Endothelial cell of umbilical vein (primary cell): ENCODE measurements at regions not wholly inside any gene's neighbourhood (a gene's known extent, or its start where the extent isn't known, plus 50 kb on each side); places are given as distances from the start of the nearest gene placed in this dataset.

Experiments
- BruUV-seq: library from RNA; stranded (reverse); fragments of 400-500 nt; replicated peaks from 2 replicates; lab custom pipeline; 2021; lab: Mats Ljungman, UMichigan
- CTCF ChIA-PET: fragments of 300-600, 350-600 bp; sonication (Branson Sonifier 250); formaldehyde crosslinking; loops from one replicate; lab custom pipeline; 2021; ENCODE audit warnings: antibody characterized with exemption, inconsistent platforms; lab: Charles Lee
- POLR2A ChIA-PET: fragments of 300-600, 350-600 bp; sonication (Branson Sonifier 250); formaldehyde crosslinking; loops from one replicate; lab custom pipeline; 2021; ENCODE audit warnings: antibody characterized with exemption, inconsistent platforms; lab: Charles Lee
- DNase-seq: peaks from one replicate; pipeline ENCODE4 v3.0.0-alpha.2; 2011; ENCODE audit warnings: low read depth, low spot score
- FAIRE-seq: peaks from 2 replicates; lab custom pipeline; 2011; peaks lifted over from hg19 to GRCh38; lab: Jason Lieb, UNC
- H2AFZ ChIP-seq: 2 replicates; pipeline ENCODE4 v1.6.0; 2012; ENCODE audit warnings: low read depth, low read length, control low read depth, inconsistent platforms
- H3K27ac ChIP-seq: 2 replicates; pipeline ENCODE4 v1.5.1; 2011; ENCODE audit warnings: low read depth, mild to moderate bottlenecking, control low read depth, low read length, moderate library complexity; ENCODE audit not compliant: insufficient read depth
- H3K27me3 ChIP-seq, 2 experiments: 2 replicates each; pipeline versions ENCODE4 v1.6.0 to v1.6.1; 2011; ENCODE audit warnings: low read length in 2 of 2, mixed read lengths in 1 of 2; ENCODE audit not compliant: control insufficient read depth in 2 of 2, insufficient read depth in 2 of 2
- H3K36me3 ChIP-seq, 2 experiments: 2 replicates in 1 of 2; 3 replicates in 1 of 2; pipeline ENCODE4 v1.5.1; 2011; ENCODE audit warnings: low read length in 2 of 2, mild to moderate bottlenecking in 1 of 2, moderate library complexity in 1 of 2; ENCODE audit not compliant: control insufficient read depth in 2 of 2, insufficient read depth in 2 of 2; ENCODE audit errors: extremely low read depth in 1 of 2
- H3K4me1 ChIP-seq: 3 replicates; pipeline ENCODE4 v1.5.1; 2011; ENCODE audit warnings: mild to moderate bottlenecking, low read length; ENCODE audit not compliant: control insufficient read depth, insufficient read depth; ENCODE audit errors: extremely low read depth
- H3K4me2 ChIP-seq: 2 replicates; pipeline ENCODE4 v1.6.1; 2011; ENCODE audit warnings: low read length, control low read depth, mixed read lengths; ENCODE audit not compliant: insufficient read depth
- H3K4me3 ChIP-seq, 3 experiments: fragments of 200-600 bp in 1 of 3; sonication (generic), shearing (Covaris generic) in 1 of 3; replicated peaks in 1 of 3; 2 replicates each; pipeline ENCODE4 v1.5.1; 2011 to 2016; ENCODE audit warnings: control low read depth in 3 of 3, low read length in 3 of 3, mild to moderate bottlenecking in 2 of 3, inconsistent platforms in 1 of 3, low read depth in 1 of 3, moderate library complexity in 1 of 3; ENCODE audit not compliant: insufficient read depth in 1 of 3
- H3K79me2 ChIP-seq: 2 replicates; pipeline ENCODE4 v1.6.0; 2012; ENCODE audit warnings: low read length, inconsistent platforms; ENCODE audit not compliant: control insufficient read depth, insufficient read depth
- H3K9ac ChIP-seq: replicated peaks from 2 replicates; pipeline ENCODE3; 2011; ENCODE audit warnings: low read length, control low read depth; ENCODE audit not compliant: insufficient read depth; ENCODE audit errors: extremely low read depth
- H3K9me1 ChIP-seq: replicated peaks from 3 replicates; pipeline ENCODE4 v1.6.0; 2011; ENCODE audit warnings: mild to moderate bottlenecking, low read length; ENCODE audit not compliant: control insufficient read depth, insufficient read depth; ENCODE audit errors: extremely low read depth
- H3K9me3 ChIP-seq: replicated peaks from 2 replicates; pipeline ENCODE4 v1.5.1; 2012; ENCODE audit warnings: low read length, inconsistent platforms; ENCODE audit not compliant: control insufficient read depth, insufficient read depth
- H4K20me1 ChIP-seq: replicated peaks from 2 replicates; pipeline ENCODE3; 2011; ENCODE audit warnings: mild to moderate bottlenecking, low read length; ENCODE audit not compliant: control insufficient read depth, insufficient read depth; ENCODE audit errors: extremely low read depth
- EZH2 ChIP-seq: IDR thresholded peaks from 2 replicates; pipeline ENCODE4 v1.6.1; 2012; ENCODE audit warnings: borderline replicate concordance, low read depth, mild to moderate bottlenecking, moderate library complexity, low read length, inconsistent platforms; ENCODE audit not compliant: severe bottlenecking
- FOS ChIP-seq: IDR thresholded peaks from 2 replicates; pipeline ENCODE4 v1.6.1; 2011; ENCODE audit warnings: mild to moderate bottlenecking, low read length, moderate library complexity, borderline replicate concordance; ENCODE audit not compliant: insufficient read depth
- GATA2 ChIP-seq: IDR thresholded peaks from 2 replicates; pipeline ENCODE4 v1.7.0; 2011; ENCODE audit warnings: low read depth, mild to moderate bottlenecking, moderate library complexity, mixed read lengths, low read length; ENCODE audit not compliant: insufficient read length, insufficient read depth
- JUN ChIP-seq: IDR thresholded peaks from 2 replicates; pipeline ENCODE4 v1.6.1; 2011; ENCODE audit warnings: borderline replicate concordance, low read depth; ENCODE audit not compliant: insufficient read length, insufficient read depth
- MYC ChIP-seq: IDR thresholded peaks from one replicate; pipeline ENCODE4 v1.6.1; 2011; ENCODE audit warnings: mild to moderate bottlenecking, low read depth, low read length
- POLR2A ChIP-seq: IDR thresholded peaks from 2 replicates; pipeline ENCODE4 v1.6.1; 2012; ENCODE audit warnings: low read depth, mild to moderate bottlenecking, control low read depth, low read length
- POLR2AphosphoS5 ChIP-seq: IDR thresholded peaks from 2 replicates; pipeline ENCODE4 v1.6.1; 2012; ENCODE audit warnings: low read depth, mild to moderate bottlenecking, control low read depth, low read length, moderate library complexity; ENCODE audit not compliant: insufficient read depth
- dilution Hi-C: fragments of 300-500 bp; cut with MboI; formaldehyde crosslinking; loops from one replicate; pipeline ENCODE4 v1.15.0; 2019; ENCODE audit warnings: low sequenced_read_pairs; ENCODE audit not compliant: extremely low pct_ligation_motif_present
- intact Hi-C: fragments of 100-400 bp; cut with micrococcal nuclease; formaldehyde crosslinking; loops from one replicate; pipeline ENCODE4 v1.10.0; 2022
- TF ChIP-seq, protein P1 (sequence below): IDR thresholded peaks from 2 replicates; pipeline ENCODE4 v1.6.1; 2011; ENCODE audit not compliant: insufficient read depth, insufficient read length
- TF ChIP-seq, protein P2 (sequence below), 2 donors: IDR thresholded peaks; 1 replicate in 1 of 2; 2 replicates in 1 of 2; pipeline ENCODE4 v1.5.1; 2011; ENCODE audit warnings: low read length in 2 of 2, mild to moderate bottlenecking in 2 of 2, moderate library complexity in 2 of 2, control low read depth in 1 of 2, inconsistent platforms in 1 of 2, low read depth in 1 of 2; ENCODE audit not compliant: insufficient read depth in 1 of 2; ENCODE audit errors: extremely low read depth in 1 of 2

DNA sequence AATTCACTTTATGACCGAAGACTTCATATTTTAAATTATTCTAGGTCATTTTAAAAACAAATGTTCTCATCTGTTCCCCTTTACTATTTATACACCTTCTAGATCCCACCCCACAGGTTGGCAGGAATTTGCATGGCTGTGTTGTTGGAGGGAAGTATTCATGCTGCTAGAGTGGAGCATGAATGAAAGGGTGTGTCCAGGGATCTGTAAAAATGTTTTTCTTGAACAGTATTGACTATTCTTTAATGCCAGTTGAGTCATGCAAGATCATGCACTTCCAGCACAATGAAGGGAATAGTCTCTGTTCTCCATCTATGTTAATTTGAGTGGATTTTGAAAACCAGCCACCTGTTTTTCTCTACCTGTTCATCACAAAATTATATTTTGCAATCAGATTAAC, 52.0 kb upstream of the COL3A1 start:
- TF ChIP-seq POLR2AphosphoS5 = no peak
- no peak for TF ChIP-seq POLR2A
- TF ChIP-seq EZH2 = no peak
- TF ChIP-seq, protein P1, sequence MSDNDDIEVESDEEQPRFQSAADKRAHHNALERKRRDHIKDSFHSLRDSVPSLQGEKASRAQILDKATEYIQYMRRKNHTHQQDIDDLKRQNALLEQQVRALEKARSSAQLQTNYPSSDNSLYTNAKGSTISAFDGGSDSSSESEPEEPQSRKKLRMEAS = no peak
- no peak for TF ChIP-seq FOS
- no peak for TF ChIP-seq MYC
- no peak for TF ChIP-seq GATA2
- TF ChIP-seq, protein P2, sequence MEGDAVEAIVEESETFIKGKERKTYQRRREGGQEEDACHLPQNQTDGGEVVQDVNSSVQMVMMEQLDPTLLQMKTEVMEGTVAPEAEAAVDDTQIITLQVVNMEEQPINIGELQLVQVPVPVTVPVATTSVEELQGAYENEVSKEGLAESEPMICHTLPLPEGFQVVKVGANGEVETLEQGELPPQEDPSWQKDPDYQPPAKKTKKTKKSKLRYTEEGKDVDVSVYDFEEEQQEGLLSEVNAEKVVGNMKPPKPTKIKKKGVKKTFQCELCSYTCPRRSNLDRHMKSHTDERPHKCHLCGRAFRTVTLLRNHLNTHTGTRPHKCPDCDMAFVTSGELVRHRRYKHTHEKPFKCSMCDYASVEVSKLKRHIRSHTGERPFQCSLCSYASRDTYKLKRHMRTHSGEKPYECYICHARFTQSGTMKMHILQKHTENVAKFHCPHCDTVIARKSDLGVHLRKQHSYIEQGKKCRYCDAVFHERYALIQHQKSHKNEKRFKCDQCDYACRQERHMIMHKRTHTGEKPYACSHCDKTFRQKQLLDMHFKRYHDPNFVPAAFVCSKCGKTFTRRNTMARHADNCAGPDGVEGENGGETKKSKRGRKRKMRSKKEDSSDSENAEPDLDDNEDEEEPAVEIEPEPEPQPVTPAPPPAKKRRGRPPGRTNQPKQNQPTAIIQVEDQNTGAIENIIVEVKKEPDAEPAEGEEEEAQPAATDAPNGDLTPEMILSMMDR (IDR thresholded peaks at IDR 0.05; ENCODE audit: extremely low read depth in 1 of 2, insufficient read depth in 1 of 2, low read depth in 1 of 2, low read length in 2 of 2) = no peak
- no peak for TF ChIP-seq JUN
- CTCF ChIA-PET = no interaction called here
- Histone ChIP-seq H3K27ac (no peak overlapping the region), H4K20me1 (no peaks in the 10 kb centered on the region), H3K36me3 (no peaks in the 10 kb centered on the region), H2AFZ (peak overlapping the region; percentile 51), H3K9me3 (no peaks in the 10 kb centered on the region), H3K9ac (no peak overlapping the region), H3K9me1 (no peaks in the 10 kb centered on the region), H3K27me3 (no peaks in the 10 kb centered on the region), H3K4me2 (no peak overlapping the region), H3K4me3 (no peak overlapping the region), H3K79me2 (no peaks in the 10 kb centered on the region), H3K4me1 (no peaks in the 10 kb centered on the region)
- DNase-seq (no peak), FAIRE-seq (no peak)
- dilution Hi-C loops = no loop called here
- POLR2A ChIA-PET = no interaction called here
- no TSS peak for BruUV-seq
- intact Hi-C loops = no loop called here
